ENCODE measurements at regions not wholly inside any gene's neighbourhood (a gene's known extent, or its start where the extent isn't known, plus 50 kb on each side); places are given as distances from the start of the nearest gene placed in this dataset.

DNA sequence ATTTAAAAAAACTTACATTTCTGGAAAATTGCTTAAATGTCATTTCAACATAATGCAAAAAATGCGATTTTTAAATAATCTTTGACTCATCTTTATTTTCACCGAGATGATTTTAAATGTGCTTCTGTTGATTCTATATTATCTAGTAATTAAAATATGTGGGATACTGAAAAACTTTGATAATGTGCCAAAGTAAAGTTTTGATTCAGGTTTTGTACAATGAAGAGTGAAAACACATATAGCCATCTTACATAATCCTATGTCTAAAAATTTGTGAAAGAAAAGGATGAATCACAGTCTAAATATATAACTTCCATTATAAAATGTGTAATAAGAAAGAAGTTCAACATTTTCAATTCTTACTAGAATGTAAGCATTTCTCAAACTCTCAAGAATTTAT, 204.3 kb upstream of the ZC3H15 start:
- no peaks in the 10 kb centered on the region for H3K9me1 ChIP-seq (replicated peaks; ENCODE audit: control insufficient read depth, extremely low read depth, insufficient read depth, low read length)
- no peaks in the 10 kb centered on the region for H3K4me1 ChIP-seq (ENCODE audit: control insufficient read depth, extremely low read depth, insufficient read depth, low read length)
- H3K4me2 ChIP-seq (ENCODE audit: insufficient read depth, low read length): no peak overlapping the region
- no peaks in the 10 kb centered on the region for H3K36me3 ChIP-seq (ENCODE audit: control insufficient read depth in 2 of 2, extremely low read depth in 1 of 2, insufficient read depth in 2 of 2, low read length in 2 of 2)
- BruUV-seq (replicated peaks): no TSS peak
- H3K9me3 ChIP-seq (replicated peaks; ENCODE audit: control insufficient read depth, insufficient read depth, low read length): no peaks in the 10 kb centered on the region
- dilution Hi-C loops (cut with MboI; ENCODE audit: extremely low pct_ligation_motif_present, low sequenced_read_pairs): no loop called here
- H3K4me3 ChIP-seq (replicated peaks in 1 of 3; ENCODE audit: insufficient read depth in 1 of 3, low read depth in 1 of 3, low read length in 3 of 3): no peak overlapping the region
- no peaks in the 10 kb centered on the region for H3K27me3 ChIP-seq (ENCODE audit: control insufficient read depth in 2 of 2, insufficient read depth in 2 of 2, low read length in 2 of 2)
- TF ChIP-seq POLR2AphosphoS5 (IDR thresholded peaks at IDR 0.05; ENCODE audit: insufficient read depth, low read depth, low read length) (no peak), FOS (IDR thresholded peaks at IDR 0.05; ENCODE audit: borderline replicate concordance, insufficient read depth, low read length) (no peak), GATA2 (IDR thresholded peaks at IDR 0.05; ENCODE audit: insufficient read depth, insufficient read length, low read depth, low read length) (no peak), EZH2 (IDR thresholded peaks at IDR 0.05; ENCODE audit: borderline replicate concordance, low read depth, low read length, severe bottlenecking) (no peak), JUN (IDR thresholded peaks at IDR 0.05; ENCODE audit: borderline replicate concordance, insufficient read depth, insufficient read length, low read depth) (no peak), POLR2A (IDR thresholded peaks at IDR 0.05; ENCODE audit: low read depth, low read length) (no peak), MYC (IDR thresholded peaks at IDR 0.05; ENCODE audit: low read depth, low read length) (no peak), CTCF (IDR thresholded peaks at IDR 0.05; ENCODE audit: extremely low read depth in 1 of 2, insufficient read depth in 1 of 2, low read depth in 1 of 2, low read length in 2 of 2) (no peak)
- TF ChIP-seq, protein P1, sequence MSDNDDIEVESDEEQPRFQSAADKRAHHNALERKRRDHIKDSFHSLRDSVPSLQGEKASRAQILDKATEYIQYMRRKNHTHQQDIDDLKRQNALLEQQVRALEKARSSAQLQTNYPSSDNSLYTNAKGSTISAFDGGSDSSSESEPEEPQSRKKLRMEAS (IDR thresholded peaks at IDR 0.05; ENCODE audit: insufficient read depth, insufficient read length): no peak
- H4K20me1 ChIP-seq (replicated peaks; ENCODE audit: control insufficient read depth, extremely low read depth, insufficient read depth, low read length): no peaks in the 10 kb centered on the region
- no peak overlapping the region for H2AFZ ChIP-seq (ENCODE audit: low read depth, low read length)
- H3K9ac ChIP-seq (replicated peaks; ENCODE audit: extremely low read depth, insufficient read depth, low read length): no peak overlapping the region
- POLR2A ChIA-PET: no interaction called here
- H3K27ac ChIP-seq (ENCODE audit: insufficient read depth, low read depth, low read length): no peak overlapping the region
- no peak for FAIRE-seq
- DNase-seq (ENCODE audit: low read depth, low spot score): no peak
- CTCF ChIA-PET: no interaction called here
- H3K79me2 ChIP-seq (ENCODE audit: control insufficient read depth, insufficient read depth, low read length): no peaks in the 10 kb centered on the region
- intact Hi-C loops (cut with micrococcal nuclease): no loop called here

All from endothelial cell of umbilical vein (primary cell).